CD4-positive, alpha-beta T cell treated with Interleukin-17A for 1 hour (primary cell): ENCODE measurements at regions not wholly inside any gene's neighbourhood (a gene's known extent, or its start where the extent isn't known, plus 50 kb on each side); places are given as distances from the start of the nearest gene placed in this dataset.
"Not testable (repeated sequence)": the region's sequence is repeated elsewhere in the genome, so short reads cannot be mapped to it uniquely, and the experiment has no call there.

ENCODE experiments used
- DNase-seq: peaks from one replicate; pipeline ENCODE4 v3.0.0-alpha.2; 2020

GRCh38 chr1:149700677-149701567 lies 81.6 kb upstream of the FCGR1A start:
- DNase-seq = not testable (repeated sequence)

GRCh38 chr1:149708192-149708853 lies 74.2 kb upstream of the FCGR1A start:
- DNase-seq = peak; percentile 87

- not testable (repeated sequence) for DNase-seq
Observed at GRCh38 chr1:149711651-149712050, 70.8 kb upstream of the FCGR1A start.

- DNase-seq = peak; percentile 56
Observed at GRCh38 chr1:149712154-149712927, 70.2 kb upstream of the FCGR1A start.

GRCh38 chr1:149713513-149713912 lies 69.0 kb upstream of the FCGR1A start:
- DNase-seq = not testable (repeated sequence)

GRCh38 chr1:149713952-149714351 lies 68.5 kb upstream of the FCGR1A start:
- not testable (repeated sequence) for DNase-seq

- DNase-seq = not testable (repeated sequence)
Observed at GRCh38 chr1:149724618-149725302, 57.7 kb upstream of the FCGR1A start.

- not testable (repeated sequence) for DNase-seq
Observed at GRCh38 chr1:149726688-149727087, 55.8 kb upstream of the FCGR1A start.

- DNase-seq = not testable (repeated sequence)
Observed at GRCh38 chr1:149728598-149728997, 53.9 kb upstream of the FCGR1A start.
